ENCODE measurements at regions not wholly inside any gene's neighbourhood (a gene's known extent, or its start where the extent isn't known, plus 50 kb on each side); places are given as distances from the start of the nearest gene placed in this dataset.
"Not testable (repeated sequence)": the region's sequence is repeated elsewhere in the genome, so short reads cannot be mapped to it uniquely, and the experiment has no call there.

DNA sequence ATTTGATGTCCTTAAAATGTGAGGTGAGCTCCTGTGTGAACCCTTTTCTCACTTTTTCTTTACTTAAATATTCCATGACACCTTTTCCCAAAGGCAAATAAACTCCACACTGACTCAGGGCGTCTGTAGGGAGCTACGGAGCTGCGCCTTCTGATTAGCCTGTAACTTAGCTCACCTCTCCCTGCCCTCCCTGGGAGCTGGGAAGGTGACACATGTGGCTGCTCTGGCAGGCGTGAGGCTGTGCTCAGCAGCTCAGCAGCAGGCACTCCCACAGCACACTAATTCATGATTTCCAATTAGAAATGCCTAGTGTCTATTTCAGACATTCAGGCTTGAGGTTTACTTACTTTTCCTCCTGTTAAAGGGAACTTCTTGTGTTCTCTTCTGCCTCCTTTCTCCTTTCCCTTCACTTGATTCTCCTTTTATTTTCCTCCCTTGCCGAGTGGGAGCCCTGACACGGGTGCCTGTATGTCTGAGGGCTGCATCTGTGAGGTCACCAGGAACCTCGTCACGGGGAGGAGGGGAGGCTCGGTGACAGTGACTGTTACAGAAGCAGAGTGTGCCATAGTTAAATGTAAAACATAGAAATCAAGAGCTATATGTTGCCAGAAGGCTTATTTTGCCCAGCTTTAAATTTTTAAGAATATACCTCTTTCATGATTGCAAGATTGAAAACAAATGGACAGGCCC lies 437.1 kb downstream of the DCDC2C start:
- no peak for DNase-seq

DNA sequence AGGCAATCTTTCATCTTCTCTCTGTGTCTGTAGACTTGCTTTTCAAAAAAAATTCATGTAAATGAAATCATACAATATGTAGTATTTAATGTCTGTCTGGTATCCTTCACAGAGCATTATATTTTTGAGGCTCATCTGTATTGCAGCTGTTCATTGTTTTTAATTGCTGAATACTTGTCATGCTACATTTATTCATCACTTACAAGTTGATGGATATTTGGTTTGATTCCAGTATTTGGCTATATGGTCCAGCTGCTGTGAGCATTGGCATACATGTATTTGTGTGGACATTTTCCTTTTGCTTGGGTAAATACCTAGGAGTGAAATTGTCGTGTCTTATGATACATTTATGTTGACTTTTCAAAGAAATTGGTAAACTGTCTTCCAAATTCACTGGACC lies 441.4 kb downstream of the DCDC2C start:
- DNase-seq, result no peak

DNA sequence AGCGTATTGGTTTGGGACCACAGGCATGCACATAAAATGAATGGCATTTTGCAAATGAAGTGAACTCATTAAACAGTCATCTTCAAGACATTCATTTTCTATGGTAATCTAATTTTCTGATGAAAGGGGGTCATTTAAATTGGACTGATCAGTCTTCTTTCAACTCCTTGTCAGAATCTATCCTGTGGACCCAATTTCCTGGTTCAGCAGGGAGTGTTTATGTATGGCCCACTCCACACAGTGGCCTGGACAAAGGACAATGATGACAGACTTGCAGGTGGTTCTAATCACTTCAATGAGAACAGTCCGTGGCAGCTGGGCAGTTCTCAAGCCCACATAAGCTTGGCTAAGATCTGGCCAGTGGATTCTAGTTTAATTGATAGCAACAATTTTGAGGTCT lies 448.1 kb downstream of the DCDC2C start:
- no peak for DNase-seq

DNA sequence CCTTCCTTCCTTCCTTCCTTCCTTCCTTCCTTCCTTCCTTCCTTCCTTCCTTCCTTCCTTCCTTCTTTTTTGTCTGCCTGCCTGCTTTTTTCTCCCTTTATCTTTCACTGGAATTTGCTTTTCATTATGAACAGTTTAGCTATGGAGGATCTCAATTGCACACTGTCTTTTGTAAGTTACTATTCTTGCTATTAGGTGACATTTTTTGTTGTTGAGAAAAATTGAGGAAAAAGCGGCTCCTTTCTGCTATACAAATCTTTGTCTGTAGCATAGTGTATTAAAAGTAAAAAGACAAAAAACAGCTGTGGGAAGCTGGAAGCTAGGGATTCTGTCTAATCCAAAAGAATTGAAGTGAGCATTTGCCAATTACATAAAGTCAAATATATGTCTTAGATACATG lies 448.7 kb downstream of the DCDC2C start:
- DNase-seq, result no peak

DNA sequence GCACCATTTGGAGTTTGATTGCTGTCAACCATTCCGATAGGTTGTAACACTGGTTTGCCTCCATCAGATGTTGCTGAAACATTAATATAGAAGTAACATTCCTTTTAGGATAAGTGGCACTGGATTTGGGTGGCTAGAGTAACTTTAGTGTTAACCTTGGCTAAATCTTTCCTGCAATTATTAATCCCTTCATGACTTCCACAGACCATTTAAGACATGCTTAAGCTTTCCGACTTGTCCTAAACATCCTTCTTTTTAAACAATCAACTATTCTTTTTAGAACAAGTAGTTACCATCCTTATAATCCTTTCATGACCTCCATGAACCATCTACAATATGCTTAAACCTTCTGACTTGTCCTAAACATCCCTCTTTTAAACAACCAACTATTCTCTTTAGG lies 465.5 kb downstream of the DCDC2C start:
- DNase-seq, result no peak

DNA sequence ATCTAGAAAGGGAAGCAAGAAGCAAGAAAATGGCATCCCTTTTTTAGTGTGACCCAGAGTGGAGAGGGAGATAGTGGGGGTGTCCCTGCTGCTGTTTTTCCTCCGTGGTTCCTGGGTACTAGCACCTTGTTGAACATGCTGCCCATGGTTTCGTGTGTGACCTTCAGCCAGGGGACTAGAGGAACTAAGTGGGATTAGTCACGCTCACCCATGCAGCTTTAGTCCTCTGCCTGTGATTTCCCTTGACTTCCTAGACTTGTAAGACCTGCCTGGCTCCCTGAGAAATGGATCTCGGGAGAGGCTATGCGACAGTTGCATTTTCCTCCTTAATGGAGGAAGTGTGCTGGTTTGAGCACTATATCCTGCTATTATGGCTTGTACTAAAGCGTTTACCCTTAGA lies 471.4 kb downstream of the DCDC2C start:
- DNase-seq, result no peak

DNA sequence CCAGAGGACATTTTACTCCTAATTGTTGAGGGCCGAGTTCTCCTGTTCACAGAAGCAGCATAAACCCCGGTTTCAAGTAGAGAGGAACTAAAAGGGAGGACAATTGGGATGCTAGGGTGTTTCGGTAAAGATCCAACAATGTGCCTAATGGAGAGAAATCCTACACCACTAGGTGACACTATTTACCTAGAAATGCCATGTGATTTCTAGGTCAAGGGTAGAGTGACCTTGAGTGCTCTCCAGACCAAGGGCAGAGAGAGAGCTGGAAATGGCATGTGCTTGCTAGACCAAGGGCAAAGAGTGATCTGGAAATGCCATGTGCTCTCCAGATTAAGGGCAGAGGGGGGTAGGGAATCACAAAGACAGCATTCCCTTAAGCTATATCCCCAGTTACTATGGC lies 472.0 kb downstream of the DCDC2C start:
- DNase-seq, result no peak

DNA sequence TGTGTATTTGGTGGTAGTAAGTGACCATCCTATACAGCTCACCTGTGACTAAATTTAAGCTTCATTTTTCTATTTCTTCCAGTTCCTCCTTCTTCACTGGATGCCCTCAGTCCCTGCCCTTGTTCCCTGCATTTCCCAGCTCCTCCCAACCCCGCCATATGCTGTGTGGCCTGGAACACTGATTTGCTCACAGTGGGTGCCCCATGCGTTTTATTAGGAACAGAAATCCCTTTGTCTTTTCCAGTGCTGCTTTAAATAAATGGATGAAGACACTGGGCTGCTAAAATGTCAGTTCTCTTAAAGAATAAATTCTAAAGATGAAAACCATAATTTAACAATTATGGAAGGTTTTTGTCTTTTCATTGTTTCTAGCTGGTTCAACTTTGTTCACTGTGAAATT lies 477.3 kb downstream of the DCDC2C start:
- no peak for DNase-seq

DNA sequence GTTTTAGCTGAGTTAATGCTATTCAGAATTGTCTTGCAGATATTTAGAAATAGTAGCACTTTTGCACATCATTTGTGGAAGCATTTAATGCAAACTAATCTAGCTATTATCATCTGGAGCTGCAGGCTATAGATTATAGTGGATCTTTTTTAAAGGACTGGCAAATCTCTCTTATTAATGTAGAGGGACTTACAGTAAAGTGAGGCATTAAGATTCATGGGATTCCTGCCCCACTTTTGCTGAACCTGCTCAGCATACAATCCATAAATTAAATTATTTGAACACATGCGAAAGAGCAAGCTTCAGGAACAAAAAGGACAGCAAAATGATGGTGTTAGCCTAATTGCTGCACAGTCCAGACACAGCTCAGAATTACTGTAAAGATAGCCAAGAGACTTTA lies 477.7 kb downstream of the DCDC2C start:
- DNase-seq, result no peak

DNA sequence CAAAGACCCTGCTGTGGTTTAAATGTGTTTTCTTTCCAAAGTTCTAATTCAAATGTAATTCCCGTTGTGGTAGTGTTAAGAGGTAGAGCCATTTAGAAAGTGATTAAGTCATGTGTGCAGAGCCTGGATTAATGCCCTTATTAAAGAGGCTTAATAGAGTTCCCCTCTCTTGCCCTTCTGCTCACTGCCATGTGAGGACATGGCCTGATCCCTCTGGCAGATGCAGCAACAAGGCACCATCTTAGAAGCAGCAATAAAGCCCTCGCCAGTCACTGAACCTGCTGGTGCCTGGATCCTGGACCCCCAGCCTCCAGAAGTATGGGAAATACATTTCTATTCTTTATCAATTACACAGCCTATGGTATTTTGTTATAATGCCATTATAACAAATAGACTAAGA lies 485.2 kb downstream of the DCDC2C start:
- DNase-seq, result no peak

DNA sequence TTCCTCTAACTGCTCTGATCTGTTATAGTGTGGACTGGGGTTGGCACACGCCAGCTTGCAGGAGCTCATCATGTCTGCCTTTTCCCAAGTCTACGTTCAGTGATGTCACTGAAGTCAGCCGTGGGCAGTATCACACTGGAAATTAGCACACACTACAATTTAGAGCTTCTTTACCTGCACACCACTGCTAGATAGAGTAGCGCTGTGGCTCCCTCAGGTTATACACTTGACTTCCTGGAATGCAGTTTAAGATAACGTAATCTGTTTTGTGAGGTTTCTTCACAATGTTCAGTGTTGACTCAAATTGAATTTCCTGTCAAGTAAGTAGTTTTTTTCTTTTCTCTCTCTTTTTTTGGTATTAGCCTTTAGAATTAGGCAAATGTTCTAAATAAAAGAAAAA lies 487.2 kb downstream of the DCDC2C start:
- no peak for DNase-seq

DNA sequence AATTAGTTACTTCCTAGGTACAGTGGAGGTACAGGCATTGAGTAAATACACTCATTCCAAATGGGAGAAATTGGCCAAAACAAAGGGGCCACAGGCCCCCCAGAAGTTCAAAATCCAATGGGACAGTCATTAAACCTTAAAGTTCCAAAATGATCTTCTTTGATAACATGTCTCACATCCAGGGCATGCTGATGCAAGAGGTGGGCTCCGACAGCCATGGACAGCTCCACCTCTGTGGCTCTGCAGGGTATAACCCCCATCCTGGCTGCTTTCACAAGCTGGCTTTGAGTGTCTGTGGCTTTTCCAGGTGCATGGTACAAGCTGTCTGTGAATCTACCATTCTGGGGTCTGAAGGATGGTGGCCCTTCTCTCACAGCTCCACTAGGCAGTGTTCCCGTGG lies 488.7 kb downstream of the DCDC2C start:
- DNase-seq, result no peak

DNA sequence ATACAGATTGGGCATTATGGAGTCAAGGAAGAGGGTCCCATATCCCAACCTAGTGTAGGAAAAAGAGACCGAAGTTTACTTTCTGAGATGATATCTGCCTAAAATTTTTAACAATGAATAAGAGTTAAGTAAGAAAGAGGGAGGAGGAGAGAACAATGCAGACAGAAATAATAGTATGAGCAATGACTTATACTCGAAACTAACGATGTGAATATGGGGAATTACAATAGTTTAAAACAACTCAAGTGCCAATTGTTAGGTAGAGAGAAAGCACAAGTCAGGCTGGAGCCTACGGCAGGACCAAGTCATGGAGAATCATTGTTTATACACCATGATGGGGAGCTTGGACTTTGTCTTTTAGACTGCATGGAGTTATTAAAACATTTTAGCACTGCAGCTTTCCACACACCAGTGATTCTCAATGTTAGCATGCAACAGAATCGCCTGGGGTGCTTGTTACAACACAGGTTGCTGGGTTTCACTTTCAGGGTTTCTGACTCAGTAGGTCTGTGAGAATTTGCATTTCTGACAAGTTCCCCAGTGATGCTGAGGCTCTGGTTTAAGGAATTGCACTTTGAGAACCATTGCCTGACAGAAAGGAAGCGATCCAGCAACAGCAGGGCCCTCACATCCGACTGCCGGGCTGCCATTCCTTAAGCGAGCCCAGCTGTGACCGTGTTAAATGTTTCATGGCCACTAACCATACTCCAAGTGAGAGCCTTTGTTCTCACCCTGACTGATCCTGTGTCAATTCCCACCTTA lies 511.2 kb downstream of the DCDC2C start:
- no peak for DNase-seq

DNA sequence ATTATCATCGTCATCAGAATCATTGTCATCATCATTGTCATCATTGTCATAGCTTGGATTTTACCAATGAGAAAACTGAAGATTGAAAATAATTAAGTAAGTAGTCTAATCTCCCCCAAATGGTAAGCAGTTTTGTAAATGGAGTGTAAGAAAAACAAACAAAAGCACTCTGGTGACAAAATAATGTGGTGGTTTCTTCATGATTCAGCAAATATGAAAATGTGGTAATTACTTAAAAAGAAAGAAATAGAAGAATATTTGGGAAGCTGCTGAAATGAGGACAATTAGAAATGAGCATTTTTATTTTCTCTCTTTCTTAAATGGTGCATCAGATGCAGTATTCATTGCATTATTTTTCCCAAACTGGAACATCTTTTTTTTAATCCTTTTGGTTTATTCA lies 514.4 kb downstream of the DCDC2C start:
- no peak for DNase-seq

DNA sequence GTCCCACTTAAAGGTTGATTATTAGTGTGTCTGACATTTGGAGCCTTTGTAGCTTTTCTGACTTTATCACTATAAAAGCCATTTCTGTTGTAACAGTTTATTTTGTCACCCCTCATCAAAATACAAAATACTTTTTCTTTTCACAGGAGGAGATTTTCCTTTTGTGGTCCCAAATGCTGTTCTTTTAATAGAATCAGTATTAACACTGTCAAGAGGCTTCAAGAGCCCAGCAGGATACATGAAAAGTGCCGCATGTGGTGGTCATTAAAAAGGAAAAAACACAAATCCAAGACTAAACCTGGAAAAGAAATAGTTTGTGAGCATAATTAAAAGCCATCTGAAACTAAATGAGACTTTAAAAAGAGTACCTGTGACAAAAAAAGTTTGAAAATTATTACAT lies 515.7 kb downstream of the DCDC2C start:
- DNase-seq, result no peak

DNA sequence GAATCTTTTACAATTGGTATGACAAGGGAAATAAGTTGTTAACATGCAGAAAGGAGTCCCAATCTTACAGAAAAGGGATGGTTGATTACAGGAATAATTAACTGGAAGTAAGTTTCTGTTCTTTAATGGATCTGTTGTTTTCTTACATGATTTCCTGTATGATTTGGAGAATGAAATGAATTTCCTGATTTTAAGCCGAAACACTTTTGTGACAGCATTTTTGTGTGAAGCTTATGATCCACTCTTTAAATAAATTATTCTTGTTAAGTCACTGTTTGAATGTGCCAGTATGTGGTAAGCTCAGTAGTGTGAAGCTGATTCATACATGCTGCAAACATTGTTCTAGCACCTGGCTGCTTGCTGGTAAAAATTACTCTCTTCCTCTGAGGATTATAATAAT lies 516.2 kb downstream of the DCDC2C start:
- DNase-seq, result no peak

DNA sequence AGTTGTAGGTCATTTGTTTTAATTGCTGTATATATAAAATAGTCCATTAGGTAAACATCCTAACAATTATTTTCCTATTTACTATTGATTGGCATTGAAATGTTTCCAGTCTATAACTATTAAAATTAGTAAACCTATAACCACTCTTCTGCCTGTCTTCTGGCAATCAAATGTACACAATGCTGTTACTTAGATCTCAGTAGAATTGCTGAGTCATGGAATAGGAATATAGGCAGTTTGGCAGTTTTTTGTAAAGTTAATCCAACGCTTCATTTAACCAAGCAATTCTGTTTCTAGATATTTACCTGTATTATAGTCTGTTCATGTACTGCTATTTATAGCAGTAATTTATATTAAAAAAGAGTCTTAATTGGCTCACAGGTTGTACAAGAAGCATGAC lies 518.1 kb downstream of the DCDC2C start:
- DNase-seq, result no peak

DNA sequence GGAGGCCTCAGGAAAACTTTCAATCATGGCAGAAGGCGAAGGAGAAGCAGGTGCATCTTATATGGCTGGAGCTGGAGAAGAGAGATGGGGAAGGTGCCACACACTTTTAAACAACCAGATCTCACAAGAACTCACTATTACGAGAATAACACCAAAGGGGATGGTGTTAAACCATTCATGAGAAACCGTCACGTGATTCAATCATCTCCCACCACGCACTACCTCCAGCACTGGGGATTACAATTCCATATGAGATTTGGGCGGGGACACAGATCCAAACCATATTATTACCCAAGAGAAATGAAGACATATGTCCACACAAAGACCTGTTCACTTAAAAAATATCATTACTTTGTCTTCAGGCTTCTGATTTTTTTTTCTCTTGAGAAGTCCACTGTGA lies 518.5 kb downstream of the DCDC2C start:
- DNase-seq, result no peak

DNA sequence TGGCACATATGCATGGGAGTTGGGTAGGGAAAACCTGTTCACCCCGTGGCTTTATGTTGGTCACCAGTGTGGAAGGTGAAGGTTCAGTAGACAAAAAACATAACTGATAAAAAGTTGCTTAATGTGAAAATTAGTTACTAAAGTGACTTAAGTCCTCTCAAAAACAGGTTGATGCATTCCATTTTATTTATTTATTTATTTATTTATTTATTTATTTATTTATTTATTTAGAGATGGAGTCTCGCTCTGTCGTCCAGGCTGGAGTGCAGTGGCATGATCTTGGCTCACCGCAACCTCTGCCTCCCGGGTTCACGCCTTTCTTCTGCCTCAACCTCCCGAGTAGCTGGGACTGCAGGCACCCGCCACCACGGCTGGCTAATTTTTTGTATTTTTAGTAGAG lies 541.0 kb downstream of the DCDC2C start:
- not testable (repeated sequence) for DNase-seq

DNA sequence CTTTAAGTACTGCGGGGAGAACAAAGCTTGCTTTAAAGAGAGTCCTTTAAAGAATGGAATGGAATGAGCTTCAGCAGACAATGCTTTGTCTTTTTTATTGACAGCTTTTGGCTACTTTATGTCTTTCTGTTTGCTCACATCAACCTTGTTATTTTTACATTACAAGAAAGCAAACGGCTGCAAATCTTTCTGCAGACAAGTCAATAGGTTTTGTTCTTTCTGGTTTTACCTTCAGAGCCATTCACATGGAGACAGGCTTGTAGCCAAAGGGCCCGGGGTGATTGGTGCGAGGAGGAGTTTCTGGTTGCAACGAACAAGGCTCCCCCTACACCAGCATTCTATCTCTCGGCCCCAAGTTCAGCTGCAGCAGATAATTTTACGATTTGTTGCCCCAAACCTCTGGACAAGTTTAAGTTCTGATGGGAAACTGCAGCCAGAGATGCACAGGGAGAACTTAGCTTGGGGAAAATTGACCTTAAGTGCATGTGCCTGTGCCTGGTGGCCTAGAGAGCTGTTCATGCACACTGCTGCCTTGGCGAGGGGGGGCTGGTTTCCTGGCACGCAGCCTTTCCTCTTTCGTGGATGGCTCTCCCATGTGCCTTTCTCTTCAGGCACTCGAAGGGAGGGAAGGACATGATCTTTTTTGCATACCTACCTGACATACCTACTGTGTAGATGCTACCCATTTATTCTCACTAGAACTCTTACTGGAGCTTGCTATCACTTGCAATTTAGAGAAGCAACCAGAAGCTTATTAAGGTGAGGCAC lies 543.2 kb downstream of the DCDC2C start:
- DNase-seq, result no peak

DNA sequence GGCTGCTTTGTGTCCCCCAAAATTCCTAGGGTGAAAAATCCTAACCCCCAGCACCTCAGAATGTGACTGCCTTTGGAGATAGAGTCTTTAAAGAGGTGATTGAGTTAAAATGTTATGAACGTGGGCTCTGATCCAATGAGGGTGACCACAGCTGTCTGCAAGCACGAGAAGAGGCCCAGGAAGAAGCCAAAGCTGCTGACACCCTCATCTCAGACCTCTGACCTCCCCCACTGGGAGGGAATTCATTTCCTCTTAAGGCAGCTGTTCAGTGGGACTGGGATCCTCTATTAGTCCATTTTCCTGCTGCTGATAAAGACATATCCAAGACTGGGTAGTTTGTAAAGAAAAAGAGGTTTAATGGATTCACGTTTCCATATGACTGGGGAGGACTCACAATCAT lies 544.4 kb downstream of the DCDC2C start:
- no peak for DNase-seq

DNA sequence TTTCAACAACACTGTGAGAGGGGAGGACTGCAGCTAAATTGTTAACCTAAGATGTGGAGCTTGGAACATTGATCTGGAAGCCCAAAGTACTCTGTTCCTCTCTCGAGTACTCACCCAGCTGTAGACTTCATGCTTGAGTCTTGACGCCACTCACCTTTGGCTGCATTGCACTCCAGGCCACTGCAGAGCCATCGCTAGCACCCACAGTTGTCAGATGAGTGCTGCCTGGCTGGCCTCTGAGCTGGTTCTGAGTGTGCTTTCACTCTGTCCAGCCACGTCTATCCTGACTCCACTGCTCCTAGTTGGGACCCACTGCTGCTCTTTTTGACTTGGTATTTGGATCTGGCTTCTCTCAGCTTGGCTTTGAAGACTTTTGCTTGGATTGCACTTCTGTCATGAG lies 552.1 kb downstream of the DCDC2C start:
- DNase-seq, result no peak

DNA sequence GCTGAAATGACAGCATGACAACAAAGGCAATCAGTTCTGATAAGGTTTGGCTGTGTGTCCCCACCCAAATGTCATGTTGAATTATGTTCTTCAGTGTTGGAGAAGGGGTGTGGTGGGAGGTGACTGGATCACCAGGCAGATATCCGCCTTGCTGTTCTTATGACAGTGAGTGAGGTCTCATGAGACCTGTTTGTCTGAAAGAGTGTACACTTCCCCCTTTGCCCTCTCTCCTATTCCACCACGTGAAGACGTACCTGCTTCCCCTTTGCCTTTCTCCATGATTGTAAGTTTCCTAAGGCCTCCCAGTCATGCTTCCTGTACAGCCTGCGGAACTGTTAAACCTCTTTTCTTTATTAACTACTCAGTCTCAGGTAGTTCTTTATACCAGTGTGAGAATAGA lies 553.0 kb downstream of the DCDC2C start:
- no peak for DNase-seq

DNA sequence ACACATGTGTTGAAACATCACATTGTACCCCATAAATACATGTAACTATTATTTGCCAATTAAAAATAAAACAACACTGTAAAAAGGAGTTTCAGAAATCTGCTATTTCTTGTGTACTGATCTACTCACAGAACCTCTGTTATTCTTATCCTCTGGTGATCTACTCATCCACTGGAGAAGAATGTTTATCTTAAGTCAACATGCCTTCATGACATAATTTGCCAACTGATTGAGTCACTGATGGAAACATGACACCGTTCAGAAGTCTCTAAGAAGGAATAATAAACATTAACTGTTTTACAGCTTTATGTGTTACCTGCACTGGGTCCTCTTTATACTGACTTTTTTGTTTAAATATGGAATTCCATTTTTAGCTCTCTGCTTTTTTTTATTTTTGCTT lies 555.2 kb downstream of the DCDC2C start:
- no peak for DNase-seq
